Sciatic nerve (tissue), 2 donors: ENCODE measurements at regions not wholly inside any gene's neighbourhood (a gene's known extent, or its start where the extent isn't known, plus 50 kb on each side); places are given as distances from the start of the nearest gene placed in this dataset.
"Not testable (repeated sequence)": the region's sequence is repeated elsewhere in the genome, so short reads cannot be mapped to it uniquely, and the experiment has no call there.

Experiments
- ATAC-seq: fragments of 200-7000 bp; cut with Tn5 transposase; one replicate; pipeline ENCODE4 v1.9.1; 2020; ENCODE audit warnings: mild to moderate bottlenecking, moderate library complexity
- DNase-seq: peaks from one replicate; pipeline ENCODE4 v3.0.0-alpha.2; 2020; ENCODE audit warnings: low spot score
- intact Hi-C: fragments of 100-400 bp; cut with DNase I; formaldehyde crosslinking; loops from one replicate; pipeline ENCODE4 v1.14.2; 2022
- donor health status: DM: no; HTN: no; CAD: no.
- donor health status: DM: no; HTN: no; CAD: no.

- intact Hi-C loops, result no loop called here
- no peak for DNase-seq
- no peak for ATAC-seq
These were observed 105.4 kb downstream of the RFX6 start for GRCh38 chr6:116982401-116982800.

GRCh38 chr6:116983375-116983774 is 106.3 kb downstream of the RFX6 start:
- DNase-seq (no peak), ATAC-seq (no peak)
- intact Hi-C loops, result no loop called here

- DNase-seq, result no peak
- intact Hi-C loops, result no loop called here
- no peak for ATAC-seq
These were observed 109.8 kb downstream of the RFX6 start for GRCh38 chr6:116986819-116987218.

DNA sequence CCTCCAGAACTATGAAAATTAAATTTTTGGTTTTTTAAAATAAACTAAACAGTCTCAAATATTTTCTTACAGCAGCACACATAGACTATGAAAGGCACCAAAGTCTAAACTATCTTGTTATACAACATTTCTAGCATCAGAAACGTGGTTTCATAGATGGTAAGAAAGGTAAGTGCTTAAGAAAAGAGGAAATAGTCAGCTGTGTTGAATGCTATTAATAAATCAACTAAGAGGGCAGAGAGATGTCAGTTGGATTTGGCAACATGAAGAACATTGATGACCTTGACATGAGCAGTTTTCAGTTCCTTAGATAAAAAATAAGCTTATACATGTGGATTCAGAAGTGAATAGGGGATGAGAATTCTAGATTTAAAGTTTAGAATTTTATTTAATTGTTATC is 113.6 kb downstream of the RFX6 start:
- ATAC-seq, result no peak
- intact Hi-C loops, result no loop called here
- no peak for DNase-seq

- ATAC-seq (no peak), DNase-seq (no peak)
- intact Hi-C loops, result no loop called here
These were observed 115.5 kb downstream of the RFX6 start for GRCh38 chr6:116992546-116992945.

- DNase-seq (no peak), ATAC-seq (no peak)
- intact Hi-C loops, result no loop called here
These were observed 117.4 kb downstream of the RFX6 start for GRCh38 chr6:116994447-116994846.

- intact Hi-C loops, result no loop called here
- DNase-seq (no peak), ATAC-seq (no peak)
These were observed 119.8 kb downstream of the RFX6 start for GRCh38 chr6:116996842-116997241.

GRCh38 chr6:116997496-116997895 is 120.5 kb downstream of the RFX6 start:
- intact Hi-C loops, result no loop called here
- ATAC-seq (no peak), DNase-seq (no peak)

- DNase-seq, result no peak
- intact Hi-C loops, result no loop called here
- no peak for ATAC-seq
These were observed 130.6 kb downstream of the RFX6 start for GRCh38 chr6:117007659-117008058.

- intact Hi-C loops, result no loop called here
- no peak for ATAC-seq
- no peak for DNase-seq
These were observed 131.6 kb downstream of the RFX6 start for GRCh38 chr6:117008618-117009017.

GRCh38 chr6:117014641-117015473 is 137.8 kb downstream of the RFX6 start:
- DNase-seq, intact Hi-C loops, ATAC-seq: not testable (repeated sequence)

DNA sequence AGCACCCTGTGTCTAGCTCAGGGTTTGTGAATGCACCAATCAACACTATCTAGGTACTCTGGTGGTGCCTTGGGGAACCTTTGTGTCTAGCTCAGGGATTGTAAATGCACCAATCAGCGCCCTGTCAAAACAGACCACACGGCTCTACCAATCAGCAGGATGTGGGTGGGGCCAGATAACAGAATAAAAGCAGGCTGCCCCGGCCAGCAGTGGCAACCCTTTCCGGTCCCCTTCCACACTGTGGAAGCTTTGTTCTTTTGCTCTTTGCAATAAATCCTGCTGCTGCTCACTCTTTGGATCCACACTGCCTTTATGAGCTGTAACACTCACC is 138.4 kb downstream of the RFX6 start:
- intact Hi-C loops, result not testable (repeated sequence)

DNA sequence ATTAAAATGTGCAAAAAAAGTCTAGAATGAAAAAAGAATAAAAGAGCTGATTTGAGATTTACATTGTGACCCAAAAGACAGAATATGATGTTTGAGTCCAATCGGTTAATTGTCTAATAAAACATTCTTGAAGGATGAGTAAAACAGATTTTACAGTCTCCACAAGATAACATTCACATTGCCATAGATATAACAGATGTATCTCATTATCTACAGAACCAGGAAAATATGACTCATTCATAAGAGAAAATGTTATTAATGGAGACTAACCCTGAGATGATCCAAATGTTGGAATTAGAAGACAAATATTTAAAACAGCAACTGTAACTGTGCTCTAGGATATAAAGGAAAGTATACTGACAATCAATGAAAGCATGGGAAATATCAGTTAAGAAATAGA is 141.7 kb downstream of the RFX6 start:
- DNase-seq, result no peak
- no peak for ATAC-seq
- intact Hi-C loops, result no loop called here

More for the DNA sequence above, 138.4 kb downstream of the RFX6 start:
- not testable (repeated sequence) for DNase-seq, ATAC-seq

DNA sequence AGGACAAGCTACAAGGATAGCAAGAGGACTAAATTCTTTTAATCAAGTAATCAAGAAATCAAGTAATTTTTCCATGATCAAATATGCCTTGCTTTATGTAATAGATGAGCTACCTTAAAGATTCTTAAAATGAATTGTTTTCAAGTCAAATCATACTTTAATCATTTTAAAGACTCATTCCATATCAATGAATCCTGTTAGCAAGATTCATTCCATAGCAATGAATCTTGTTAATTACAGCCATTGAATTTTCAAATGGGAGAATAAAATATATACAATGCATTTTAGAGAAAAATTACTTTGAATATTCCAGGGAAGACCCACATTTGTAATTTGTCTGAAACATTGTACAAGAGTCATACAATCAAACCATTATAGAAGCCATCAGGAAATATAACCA is 145.7 kb downstream of the RFX6 start:
- no peak for DNase-seq
- intact Hi-C loops, result loop anchor here (10.0 kb wide), 1 partner anchor 878 kb away; no protein-coding TSS in a partner anchor
- no peak for ATAC-seq

DNA sequence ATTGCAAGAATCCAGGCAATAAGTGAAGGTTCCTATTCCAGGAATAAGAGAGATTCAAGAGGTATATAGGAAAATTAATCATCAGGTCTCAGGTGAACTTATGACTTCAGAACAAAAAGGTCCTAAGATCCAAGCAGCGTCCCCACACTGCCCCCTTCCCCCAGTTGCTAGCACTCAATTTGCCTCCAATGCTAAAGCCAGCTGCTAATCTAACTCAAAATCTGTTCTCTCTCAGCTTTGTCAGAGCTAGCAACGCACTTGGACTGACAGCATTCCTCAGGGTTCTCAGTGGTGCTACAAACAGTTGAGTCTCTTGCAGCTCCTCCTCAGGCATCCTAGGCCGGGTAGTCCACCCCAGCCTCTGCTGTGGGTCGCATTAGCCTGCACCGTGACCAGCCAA is 148.3 kb downstream of the RFX6 start:
- no peak for ATAC-seq

GRCh38 chr6:117028256-117028655 is 151.2 kb downstream of the RFX6 start:
- ATAC-seq, result no peak
- no peak for DNase-seq
- intact Hi-C loops, result loop anchor here (10.0 kb wide), 1 partner anchor 883 kb away; no protein-coding TSS in a partner anchor

More for the DNA sequence above, 148.3 kb downstream of the RFX6 start:
- DNase-seq, result no peak
- intact Hi-C loops, result loop anchor here (10.0 kb wide), 1 partner anchor 881 kb away; no protein-coding TSS in a partner anchor

- DNase-seq (no peak), ATAC-seq (no peak)
- intact Hi-C loops, result no loop called here
These were observed 157.5 kb downstream of the RFX6 start for GRCh38 chr6:117034547-117034946.

DNA sequence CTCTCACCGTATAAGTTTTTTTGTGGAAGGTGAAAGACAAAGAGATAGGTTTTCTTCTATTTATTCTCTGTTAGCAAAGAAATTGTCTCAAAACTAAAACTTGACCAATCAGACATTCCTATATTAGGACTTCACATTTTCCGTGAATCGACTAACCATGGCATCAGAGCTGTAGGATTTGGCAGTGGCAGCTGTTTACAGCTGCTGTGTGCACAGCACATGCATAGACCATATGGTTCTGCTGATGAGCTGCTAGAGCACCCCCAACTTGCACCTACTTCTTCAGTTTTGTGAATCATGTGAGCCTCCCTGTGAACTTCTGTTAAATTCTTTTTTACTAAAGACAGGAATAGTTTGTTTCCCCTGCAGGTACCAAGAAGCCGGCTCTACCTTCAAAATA is 157.9 kb downstream of the RFX6 start:
- no peak for DNase-seq
- no peak for ATAC-seq
- intact Hi-C loops, result no loop called here

- intact Hi-C loops, result no loop called here
- ATAC-seq (no peak), DNase-seq (no peak)
These were observed 173.3 kb downstream of the RFX6 start for GRCh38 chr6:117050301-117050700.

DNA sequence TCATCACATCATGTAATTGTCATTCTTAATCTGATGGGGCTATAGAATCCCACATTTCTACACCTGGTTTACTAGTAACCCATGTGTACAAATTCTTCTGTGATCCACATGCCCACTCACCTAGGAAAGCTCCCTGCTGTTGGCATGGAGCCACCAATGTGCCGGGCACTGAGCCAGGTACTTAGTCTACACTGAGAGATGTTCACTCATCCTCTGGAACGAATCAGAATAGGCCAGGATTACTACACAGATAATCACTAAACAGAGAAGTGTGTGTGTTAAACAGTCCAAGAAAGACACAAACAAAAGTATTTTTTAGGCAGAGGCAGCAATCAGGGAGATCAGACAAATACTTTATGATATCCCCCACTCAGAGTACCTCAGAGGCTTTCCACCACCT is 193.2 kb upstream of the VGLL2 start:
- DNase-seq (no peak), ATAC-seq (no peak)
- intact Hi-C loops, result no loop called here

DNA sequence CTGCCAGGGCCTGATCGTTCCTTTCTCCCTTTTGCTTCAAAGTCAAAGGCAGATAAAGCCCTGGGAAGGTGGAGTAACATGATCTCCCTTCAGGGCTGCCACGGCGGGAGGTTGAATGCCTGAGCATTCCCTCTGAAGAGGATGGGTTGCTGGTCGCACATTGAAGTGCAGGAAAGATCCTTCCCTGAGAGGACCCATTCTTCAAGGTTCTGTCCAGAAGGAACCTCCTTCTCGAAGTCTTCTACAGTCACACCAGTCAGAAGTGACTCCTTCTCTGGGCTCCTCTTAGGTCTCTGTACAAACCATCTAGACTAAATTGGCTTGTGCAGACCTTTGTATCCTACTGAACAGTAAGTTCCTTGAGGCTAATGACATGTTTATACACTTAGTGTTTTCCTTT is 192.6 kb upstream of the VGLL2 start:
- intact Hi-C loops, result no loop called here
- DNase-seq (no peak), ATAC-seq (no peak)
